Lung (tissue), 11 donors: ENCODE measurements at regions not wholly inside any gene's neighbourhood (a gene's known extent, or its start where the extent isn't known, plus 50 kb on each side); places are given as distances from the start of the nearest gene placed in this dataset.

Source experiments
- ATAC-seq: fragments of 200-7000 bp; cut with Tn5 transposase; one replicate; pipeline ENCODE4 v1.9.1; 2020; ENCODE audit warnings: moderate number of reproducible peaks; ENCODE audit not compliant: insufficient read depth, low FRiP score
- DNase-seq, 3 donors: peaks; one replicate each; pipeline ENCODE4 v3.0.0-alpha.2; 2013 to 2017
- H3K27ac ChIP-seq, 2 donors: one replicate each; pipeline ENCODE4 v1.5.1; 2013; ENCODE audit warnings: mild to moderate bottlenecking in 2 of 2, moderate library complexity in 2 of 2, control low read depth in 1 of 2, inconsistent platforms in 1 of 2, low read depth in 1 of 2, low read length in 1 of 2
- H3K27me3 ChIP-seq, 3 donors: one replicate each; pipeline ENCODE4 v1.5.1; 2013; ENCODE audit warnings: low read length in 2 of 3; ENCODE audit not compliant: control insufficient read depth in 3 of 3, insufficient read depth in 3 of 3
- H3K36me3 ChIP-seq, 4 donors: one replicate each; pipeline ENCODE4 v1.5.1; 2013; ENCODE audit warnings: low read length in 4 of 4, mild to moderate bottlenecking in 1 of 4, moderate library complexity in 1 of 4; ENCODE audit not compliant: control insufficient read depth in 4 of 4, insufficient read depth in 4 of 4
- H3K4me1 ChIP-seq, 5 donors: one replicate each; pipeline ENCODE4 v1.5.1; 2013; ENCODE audit warnings: low read length in 5 of 5, mild to moderate bottlenecking in 2 of 5, moderate library complexity in 1 of 5; ENCODE audit not compliant: control insufficient read depth in 5 of 5, insufficient read depth in 5 of 5
- H3K4me3 ChIP-seq: one replicate; pipeline ENCODE4 v1.5.1; 2013; ENCODE audit warnings: mild to moderate bottlenecking, control low read depth, moderate library complexity
- H3K9ac ChIP-seq, 2 donors: one replicate each; pipeline ENCODE4 v1.5.1; 2013; ENCODE audit warnings: low read length in 2 of 2, control low read depth in 1 of 2; ENCODE audit not compliant: insufficient read depth in 1 of 2
- H3K9me3 ChIP-seq, 4 donors: one replicate each; pipeline ENCODE4 v1.5.1; 2013; ENCODE audit warnings: low read length in 3 of 4, mild to moderate bottlenecking in 1 of 4, moderate library complexity in 1 of 4; ENCODE audit not compliant: control insufficient read depth in 4 of 4, insufficient read depth in 3 of 4
- WGBS, 2 donors: extraction: QIAGEN DNeasy Blood & Tissue Kit; methylation state at CpG; one replicate each; pipeline ENCODE4 v1.1.7; 2013; 5-methylcytosine and 5-hydroxymethylcytosine counted together
- TF ChIP-seq, protein P1 (sequence below): IDR thresholded peaks from 2 replicates; pipeline ENCODE4 v1.5.1; 2012; ENCODE audit warnings: mild to moderate bottlenecking; ENCODE audit errors: control extremely low read depth, extremely low read depth
- donor health status: control.
- donor health status: control.
- donor health status: Bipolar disorder and iron deficiency.
- donor health status: healthy.
- donor health status: DM: yes; HTN: yes; CAD: no.

DNA sequence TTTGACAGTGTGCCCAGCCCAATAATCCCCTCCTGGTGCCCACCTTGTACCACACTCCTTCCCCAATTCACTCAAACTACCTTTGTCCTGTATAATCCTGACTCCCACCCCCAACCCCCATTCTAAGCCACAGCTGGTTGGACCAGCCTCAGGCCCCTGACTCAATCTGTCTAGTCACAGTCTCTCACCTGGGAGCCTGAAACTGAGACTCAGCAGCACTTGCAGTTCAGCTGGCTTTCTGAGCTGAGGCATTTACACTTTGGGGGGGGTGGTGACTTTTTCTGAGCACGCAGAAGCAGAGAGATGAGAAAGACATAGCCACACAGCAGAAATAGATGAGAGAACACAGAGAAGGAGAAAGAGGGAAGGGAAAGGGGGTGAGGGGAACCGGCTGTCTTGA is 247.3 kb downstream of the MAN2A1 start:
- H3K27ac ChIP-seq: no peak overlapping the region
- H3K4me3 ChIP-seq: no peak overlapping the region
- H3K27me3 ChIP-seq: no peaks in the 10 kb centered on the region
- DNase-seq (no peak), ATAC-seq (no peak)
- 74 to 84% methylated on average over 2 of the region's 2 CpGs for WGBS, 2 donors
- TF ChIP-seq, protein P1, sequence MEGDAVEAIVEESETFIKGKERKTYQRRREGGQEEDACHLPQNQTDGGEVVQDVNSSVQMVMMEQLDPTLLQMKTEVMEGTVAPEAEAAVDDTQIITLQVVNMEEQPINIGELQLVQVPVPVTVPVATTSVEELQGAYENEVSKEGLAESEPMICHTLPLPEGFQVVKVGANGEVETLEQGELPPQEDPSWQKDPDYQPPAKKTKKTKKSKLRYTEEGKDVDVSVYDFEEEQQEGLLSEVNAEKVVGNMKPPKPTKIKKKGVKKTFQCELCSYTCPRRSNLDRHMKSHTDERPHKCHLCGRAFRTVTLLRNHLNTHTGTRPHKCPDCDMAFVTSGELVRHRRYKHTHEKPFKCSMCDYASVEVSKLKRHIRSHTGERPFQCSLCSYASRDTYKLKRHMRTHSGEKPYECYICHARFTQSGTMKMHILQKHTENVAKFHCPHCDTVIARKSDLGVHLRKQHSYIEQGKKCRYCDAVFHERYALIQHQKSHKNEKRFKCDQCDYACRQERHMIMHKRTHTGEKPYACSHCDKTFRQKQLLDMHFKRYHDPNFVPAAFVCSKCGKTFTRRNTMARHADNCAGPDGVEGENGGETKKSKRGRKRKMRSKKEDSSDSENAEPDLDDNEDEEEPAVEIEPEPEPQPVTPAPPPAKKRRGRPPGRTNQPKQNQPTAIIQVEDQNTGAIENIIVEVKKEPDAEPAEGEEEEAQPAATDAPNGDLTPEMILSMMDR: no peak
- no peak overlapping the region for H3K9ac ChIP-seq
- H3K9me3 ChIP-seq: peaks cover 0 to 8% (median 0%) of the 10 kb centered on the region in 4 donors
- no peaks in the 10 kb centered on the region for H3K36me3 ChIP-seq
- no peaks in the 10 kb centered on the region for H3K4me1 ChIP-seq

GRCh38 chr5:109937951-109938350 is 248.2 kb downstream of the MAN2A1 start:
- H3K36me3 ChIP-seq: no peaks in the 10 kb centered on the region
- H3K4me1 ChIP-seq: no peaks in the 10 kb centered on the region
- H3K4me3 ChIP-seq: no peak overlapping the region
- peaks cover 0 to 8% (median 0%) of the 10 kb centered on the region in 4 donors for H3K9me3 ChIP-seq
- no peak overlapping the region for H3K9ac ChIP-seq
- WGBS, 2 donors: 87 to 93% methylated on average over 4 of the region's 4 CpGs
- TF ChIP-seq, protein P1: no peak
- DNase-seq (no peak), ATAC-seq (no peak)
- H3K27ac ChIP-seq: no peak overlapping the region
- H3K27me3 ChIP-seq: no peaks in the 10 kb centered on the region

DNA sequence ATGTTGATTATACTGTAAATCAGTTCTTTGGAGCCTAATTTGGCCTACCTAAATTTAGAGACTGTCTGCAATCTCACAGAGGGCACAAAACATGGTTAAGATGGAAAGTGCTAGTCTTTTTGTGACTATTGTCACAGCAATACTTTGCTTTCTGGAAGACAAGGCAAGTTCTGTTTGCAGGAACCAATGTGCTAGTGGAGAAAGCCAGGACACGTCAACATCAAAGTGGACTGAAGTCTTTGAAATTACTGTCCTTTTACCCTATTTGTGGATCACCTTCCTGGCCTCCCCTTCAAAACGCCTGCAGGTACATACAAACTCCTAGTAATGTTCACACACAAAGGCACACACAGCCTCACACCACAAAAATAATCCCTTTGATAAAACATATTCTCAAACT is 248.7 kb downstream of the MAN2A1 start:
- Histone ChIP-seq H3K36me3 (no peaks in the 10 kb centered on the region), H3K9ac (no peak overlapping the region), H3K4me1 (no peaks in the 10 kb centered on the region), H3K9me3 (peaks cover 0 to 8% (median 0%) of the 10 kb centered on the region in 4 donors), H3K27ac (no peak overlapping the region), H3K4me3 (no peak overlapping the region), H3K27me3 (no peaks in the 10 kb centered on the region)
- DNase-seq: no peak
- no peak for ATAC-seq
- WGBS, 2 donors: 62 to 91% methylated on average over 2 of the region's 2 CpGs
- TF ChIP-seq, protein P1: no peak

GRCh38 chr5:109939116-109939682 is 249.5 kb downstream of the MAN2A1 start:
- no peak for DNase-seq
- H3K27ac ChIP-seq: no peak overlapping the region
- H3K36me3 ChIP-seq: no peaks in the 10 kb centered on the region
- no peak overlapping the region for H3K4me3 ChIP-seq
- TF ChIP-seq, protein P1: no peak
- H3K9ac ChIP-seq: no peak overlapping the region
- H3K9me3 ChIP-seq: peaks cover 0 to 8% (median 0%) of the 10 kb centered on the region in 4 donors
- no peaks in the 10 kb centered on the region for H3K4me1 ChIP-seq
- ATAC-seq: no peak
- WGBS, 2 donors: 84 to 89% methylated on average over 7 of the region's 7 CpGs
- peaks cover 0 to 2% (median 0%) of the 10 kb centered on the region in 3 donors for H3K27me3 ChIP-seq
